ENCODE measurements at regions not wholly inside any gene's neighbourhood (a gene's known extent, or its start where the extent isn't known, plus 50 kb on each side); places are given as distances from the start of the nearest gene placed in this dataset.
"Not testable (repeated sequence)": the region's sequence is repeated elsewhere in the genome, so short reads cannot be mapped to it uniquely, and the experiment has no call there.

DNA sequence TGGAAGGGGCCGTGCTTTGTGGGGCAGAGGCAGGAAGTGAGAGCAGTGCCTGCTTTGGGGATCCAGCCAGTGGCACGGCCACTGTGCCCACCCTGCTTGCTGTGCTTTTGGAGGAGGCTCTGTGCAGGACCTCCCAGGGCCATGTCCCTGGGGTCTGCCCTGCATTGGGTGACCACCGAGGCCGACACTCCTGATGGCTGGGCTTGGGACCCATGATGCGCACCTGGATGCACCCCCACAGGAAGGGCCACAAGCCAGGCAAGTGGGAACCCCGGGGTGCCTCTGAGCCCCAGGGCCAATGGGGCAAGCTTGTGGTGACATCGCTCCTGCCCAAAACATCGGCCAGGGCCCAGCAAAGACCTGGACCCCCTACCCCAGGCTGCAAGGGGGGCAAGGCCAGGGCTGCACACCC is 738.6 kb upstream of the GJE1 start:
- DNase-seq (ENCODE audit: low spot score), result no peak

- DNase-seq (ENCODE audit: low spot score), result no peak
These were observed 739.2 kb upstream of the GJE1 start for GRCh38 chr6:141393405-141394124.

GRCh38 chr6:141391135-141391534 is 741.6 kb upstream of the GJE1 start:
- not testable (repeated sequence) for DNase-seq (ENCODE audit: low spot score)

GRCh38 chr6:141388666-141389065 is 744.1 kb upstream of the GJE1 start:
- no peak for DNase-seq (ENCODE audit: low spot score)

DNA sequence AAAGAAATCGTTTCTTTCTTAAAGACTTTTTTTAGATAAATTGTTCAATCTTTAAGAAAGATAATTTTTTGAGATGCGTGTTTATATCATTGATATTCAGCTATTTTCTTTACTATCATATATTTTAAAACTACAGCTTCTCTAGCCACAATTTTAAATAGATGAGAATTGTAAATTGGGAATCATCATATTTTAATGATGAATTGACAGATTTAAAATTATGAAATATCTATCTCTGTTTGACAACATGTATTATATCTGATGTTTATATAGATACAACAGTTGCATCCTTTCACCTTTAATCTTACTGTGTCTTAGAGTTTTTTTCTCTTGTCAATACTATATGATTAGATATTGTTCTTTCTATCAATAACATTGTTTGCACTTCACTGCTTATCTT is 762.3 kb upstream of the GJE1 start:
- DNase-seq (ENCODE audit: low spot score), result no peak

DNA sequence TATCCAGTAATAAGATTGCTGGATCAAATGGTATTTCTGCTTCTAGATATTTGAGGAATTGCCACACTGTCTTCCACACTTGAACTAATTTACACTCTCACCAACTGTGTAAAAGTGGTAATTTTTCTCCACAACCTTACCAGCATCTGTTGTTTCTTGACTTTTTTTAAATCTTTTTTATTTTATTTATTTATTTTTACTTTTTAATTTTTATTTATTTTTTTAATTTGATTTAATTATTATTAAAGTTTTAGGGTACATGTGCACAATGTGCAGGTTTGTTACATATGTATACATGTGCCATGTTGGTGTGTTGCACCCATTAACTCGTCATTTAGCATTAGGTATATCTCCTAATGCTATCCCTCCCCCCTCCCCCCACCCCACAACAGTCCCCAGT is 765.9 kb upstream of the GJE1 start:
- not testable (repeated sequence) for DNase-seq (ENCODE audit: low spot score)

DNA sequence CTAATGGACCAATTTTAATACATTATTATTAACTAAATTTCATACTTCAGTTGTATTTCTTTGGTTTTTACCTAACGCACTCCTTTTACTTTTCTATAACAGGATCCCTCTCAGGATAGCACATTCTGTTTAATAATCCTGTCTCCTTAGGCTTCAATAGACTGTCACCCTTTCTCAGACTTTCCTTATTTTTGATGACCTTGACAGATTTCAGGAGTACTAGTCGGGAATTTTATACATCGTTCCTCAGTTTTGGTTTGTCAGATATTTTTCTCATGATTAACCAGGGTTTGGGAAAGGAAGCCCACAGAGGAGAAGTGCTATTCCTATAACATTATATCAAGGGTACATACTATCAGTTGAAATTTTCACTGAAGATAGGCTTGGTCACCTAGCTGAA is 768.0 kb upstream of the GJE1 start:
- no peak for DNase-seq (ENCODE audit: low spot score)

GRCh38 chr6:141364232-141364631 is 768.5 kb upstream of the GJE1 start:
- DNase-seq (ENCODE audit: low spot score), result no peak

DNA sequence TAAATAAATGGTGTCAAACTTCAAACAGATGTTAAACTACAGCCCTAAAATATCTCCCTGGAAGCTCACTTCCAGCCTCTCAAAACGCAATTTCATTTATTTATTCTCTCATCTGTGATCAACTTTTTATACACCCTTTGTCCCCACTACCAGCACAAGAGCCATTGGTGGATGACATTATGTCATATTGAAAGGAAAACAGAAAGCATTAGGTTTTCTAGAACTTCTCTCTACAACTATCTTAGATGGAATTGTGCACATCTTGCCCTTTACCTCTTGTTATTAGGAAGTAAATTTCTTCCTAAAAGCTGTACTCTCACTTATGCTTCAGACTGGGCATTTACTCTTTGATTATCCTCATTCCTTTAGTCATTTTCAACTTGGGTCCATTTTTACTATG is 771.2 kb upstream of the GJE1 start:
- DNase-seq (ENCODE audit: low spot score), result no peak

GRCh38 chr6:141359953-141360352 is 772.8 kb upstream of the GJE1 start:
- peak; percentile 4 for DNase-seq (ENCODE audit: low spot score)

GRCh38 chr6:141354191-141354955 is 778.4 kb upstream of the GJE1 start:
- no peak for DNase-seq (ENCODE audit: low spot score)

DNA sequence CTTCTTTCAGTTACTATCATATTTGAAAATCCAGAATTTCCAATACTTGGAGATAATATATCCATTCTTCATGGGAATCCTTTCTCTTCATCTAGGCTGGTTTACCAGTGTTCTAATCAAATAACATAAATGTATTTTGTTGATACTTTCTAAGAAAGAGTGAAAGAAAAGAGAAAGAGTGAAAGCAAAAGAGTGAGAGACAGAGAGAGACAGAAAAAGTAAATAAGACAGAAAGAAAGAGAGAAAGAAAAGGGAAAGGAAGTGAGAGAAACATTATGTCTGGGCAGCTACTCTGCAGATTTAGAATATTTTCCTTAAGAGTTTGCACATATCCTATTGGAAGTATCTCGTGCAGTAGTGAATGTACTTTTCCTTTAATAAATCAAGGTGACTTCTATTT is 781.0 kb upstream of the GJE1 start:
- DNase-seq (ENCODE audit: low spot score), result no peak

GRCh38 chr6:141349710-141350109 is 783.0 kb upstream of the GJE1 start:
- DNase-seq (ENCODE audit: low spot score), result no peak

DNA sequence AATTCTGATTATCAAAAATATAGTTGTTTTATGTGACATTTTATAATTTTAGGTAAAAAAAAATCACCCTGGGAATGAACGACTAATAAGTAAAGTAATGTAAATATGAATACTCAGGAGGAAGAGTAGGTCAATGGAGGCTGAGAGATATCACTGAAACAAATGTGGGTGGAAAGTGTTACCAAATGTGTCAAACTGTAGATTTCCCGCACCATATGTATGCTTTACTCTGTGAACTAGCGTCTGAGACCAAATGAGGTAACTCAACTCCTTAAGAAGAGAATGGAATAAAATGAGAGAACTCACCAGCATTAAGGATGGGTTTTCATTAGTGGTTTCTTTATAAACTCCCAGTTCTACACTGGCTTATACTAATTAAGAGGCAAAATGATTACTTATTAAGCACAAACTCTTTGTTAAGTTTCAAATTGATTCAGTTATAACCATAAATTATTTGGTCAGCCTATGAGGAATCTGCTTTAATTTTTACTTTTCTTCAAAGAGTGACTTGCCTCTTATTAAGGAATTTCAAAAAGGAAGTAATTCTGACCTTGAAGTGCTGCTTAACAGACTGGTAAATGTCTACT is 784.7 kb upstream of the GJE1 start:
- DNase-seq (ENCODE audit: low spot score), result no peak

DNA sequence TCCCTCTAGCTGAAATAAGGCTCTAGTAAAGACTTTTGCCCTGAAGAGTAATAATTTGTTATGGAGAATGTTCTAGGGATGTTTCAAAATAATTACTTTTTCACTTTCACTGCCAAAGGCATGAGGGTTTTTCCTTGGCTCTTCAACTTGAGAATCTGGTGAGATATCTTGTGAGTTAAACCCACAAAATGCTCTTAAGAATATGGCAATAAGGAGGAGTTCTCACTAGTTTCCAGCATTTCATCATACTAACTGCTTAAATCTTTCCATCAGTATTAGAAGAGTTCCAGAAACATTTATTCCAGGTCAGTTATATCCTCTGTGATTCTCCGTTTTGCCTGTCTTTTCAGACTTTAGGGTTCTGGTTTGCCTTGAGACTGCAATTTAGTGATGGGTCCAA is 785.6 kb upstream of the GJE1 start:
- no peak for DNase-seq (ENCODE audit: low spot score)

DNA sequence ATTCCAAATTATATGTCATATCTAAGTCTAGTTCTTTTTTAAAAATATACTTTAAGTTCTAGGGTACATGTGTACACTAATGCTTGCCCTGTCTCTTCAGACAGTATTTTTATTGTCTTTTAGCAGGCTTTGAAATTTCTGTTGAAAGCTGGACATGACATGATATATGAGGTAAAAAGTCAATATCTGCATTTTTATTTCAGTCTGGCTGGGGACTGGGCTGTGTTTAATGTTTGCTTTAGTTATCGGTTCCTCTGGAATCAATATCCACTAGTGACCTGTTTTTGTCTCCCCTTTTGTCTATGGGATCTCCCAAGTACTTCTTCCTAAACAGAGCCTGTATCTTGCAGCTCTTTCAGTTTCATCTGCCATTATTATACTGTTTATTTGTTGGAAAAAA is 786.2 kb upstream of the GJE1 start:
- DNase-seq (ENCODE audit: low spot score), result no peak

DNA sequence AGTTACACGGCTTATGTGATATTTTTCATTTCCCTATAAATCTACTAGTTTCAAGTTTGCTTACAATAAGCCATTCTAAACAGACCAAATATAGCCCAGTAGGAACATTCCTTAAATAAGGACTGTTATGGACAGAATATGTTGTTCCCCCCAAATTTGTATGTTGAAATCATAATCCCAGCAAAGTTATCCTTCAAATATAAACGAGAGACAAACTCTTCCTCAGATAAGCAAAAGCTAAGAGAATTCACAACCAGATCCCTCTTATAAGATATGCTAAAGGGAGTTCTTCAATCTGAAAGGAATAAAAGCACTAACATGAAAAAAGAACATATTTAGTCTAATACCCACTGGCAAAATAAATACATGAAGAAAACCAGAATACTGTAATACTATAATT is 795.5 kb upstream of the GJE1 start:
- DNase-seq (ENCODE audit: low spot score), result no peak

DNA sequence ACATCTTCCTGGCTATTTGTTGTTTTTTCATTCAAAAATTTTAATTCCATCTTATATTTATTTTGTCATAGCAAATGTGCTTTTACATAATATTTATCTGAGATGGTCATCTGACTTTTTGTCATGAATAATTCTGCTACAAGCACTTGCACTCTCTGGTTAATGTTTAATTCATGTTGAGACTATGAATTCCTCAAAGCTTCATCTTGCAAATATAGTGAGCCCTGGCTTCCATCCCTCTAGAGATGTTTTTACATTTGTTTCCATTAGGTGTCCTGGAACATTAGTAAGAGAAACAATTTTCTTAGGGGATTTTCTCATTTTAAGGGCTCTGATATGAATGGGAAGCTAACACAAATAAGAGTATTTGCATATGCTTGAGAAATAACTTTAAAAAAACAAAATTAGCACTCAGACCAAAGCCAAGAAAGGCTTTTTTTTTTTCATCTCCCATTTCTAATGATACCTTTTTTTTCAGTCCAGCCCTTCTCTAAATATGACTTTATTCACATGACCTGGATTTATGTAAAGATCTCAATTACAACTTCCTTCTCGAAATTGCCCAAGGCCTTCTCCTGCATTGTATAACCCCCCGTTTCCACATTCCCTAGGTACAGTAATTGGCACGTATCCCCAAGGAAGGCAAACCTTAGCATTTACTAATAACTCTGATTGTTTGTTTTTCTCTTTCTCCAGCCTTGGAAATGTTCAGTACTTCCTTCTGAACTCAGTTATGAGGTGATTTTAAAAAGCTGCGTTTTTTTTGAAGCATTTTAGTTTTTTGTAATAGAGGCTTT is 797.0 kb upstream of the GJE1 start:
- DNase-seq (ENCODE audit: low spot score), result no peak

- no peak for DNase-seq (ENCODE audit: low spot score)
These were observed 805.8 kb upstream of the GJE1 start for GRCh38 chr6:141326925-141327324.

DNA sequence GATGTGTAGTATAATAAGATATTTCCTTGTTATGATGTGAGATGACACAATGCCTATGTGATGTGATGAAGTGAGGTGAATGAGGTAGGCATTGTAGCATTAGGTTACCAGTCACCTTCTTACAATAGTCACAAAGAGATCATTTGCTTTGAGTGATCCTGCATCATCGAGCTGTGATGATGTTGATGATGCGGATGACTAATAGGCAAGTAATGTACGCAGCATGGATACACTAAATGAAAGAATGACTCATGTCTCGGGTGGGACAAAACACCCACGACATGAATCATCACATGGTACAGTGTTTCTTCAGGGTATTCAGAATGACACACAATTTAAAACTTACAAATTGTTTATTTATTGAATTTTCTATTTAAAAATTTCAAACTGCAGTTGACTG is 806.3 kb upstream of the GJE1 start:
- DNase-seq (ENCODE audit: low spot score), result peak; percentile 66

DNA sequence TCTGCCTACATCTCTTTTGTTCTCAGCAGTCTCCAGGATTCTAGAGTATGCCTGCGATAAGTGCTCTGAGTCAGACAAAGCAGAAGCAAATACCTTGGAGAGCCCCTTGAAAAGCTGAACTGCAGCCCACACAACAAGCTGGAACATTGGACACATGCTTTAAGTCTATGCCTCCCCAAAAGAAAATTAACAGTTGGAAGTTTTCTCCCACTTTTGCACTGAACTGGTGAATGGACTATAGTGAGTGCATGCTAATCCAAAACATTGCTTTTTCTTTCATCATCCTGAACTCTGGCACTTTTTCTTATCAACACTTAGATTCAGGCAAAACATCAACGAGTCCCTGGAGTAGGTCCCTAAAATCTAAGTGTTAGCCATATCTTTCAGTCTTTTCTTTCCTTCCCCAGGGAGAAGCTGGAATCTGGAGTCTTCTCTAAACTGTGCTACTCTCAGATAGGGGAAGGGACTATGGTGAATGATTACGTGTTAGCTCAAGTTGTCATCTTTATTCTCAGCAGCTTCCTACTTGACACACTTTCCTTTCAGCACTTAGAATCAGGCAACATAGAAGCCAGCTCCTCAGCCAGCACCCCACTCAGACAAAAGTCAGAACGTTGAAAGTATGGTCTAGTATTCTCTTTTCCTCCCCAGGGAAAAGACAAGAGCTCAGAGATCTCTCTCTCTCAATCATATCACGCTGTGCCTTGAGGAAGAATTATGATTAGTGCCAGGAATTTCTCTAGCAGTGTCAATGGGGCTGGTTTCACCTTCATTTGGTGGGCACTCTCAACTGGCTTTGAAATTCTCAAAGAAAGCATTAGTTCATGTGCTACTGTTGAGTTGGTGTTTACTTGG is 811.0 kb upstream of the GJE1 start:
- DNase-seq (ENCODE audit: low spot score), result no peak

GRCh38 chr6:141316236-141316635 is 816.5 kb upstream of the GJE1 start:
- DNase-seq (ENCODE audit: low spot score), result no peak
